Muscle of back (tissue), 3 donors: ENCODE measurements at regions not wholly inside any gene's neighbourhood (a gene's known extent, or its start where the extent isn't known, plus 50 kb on each side); places are given as distances from the start of the nearest gene placed in this dataset.
A peak's percentile ranks its signal among the peaks of the same experiment; 100 is the strongest.
"Not testable (repeated sequence)": the region's sequence is repeated elsewhere in the genome, so short reads cannot be mapped to it uniquely, and the experiment has no call there.

Experiments used
- DNase-seq, 3 donors: peaks; one replicate each; pipeline versions ENCODE4 v3.0.0 to v3.0.0-alpha.2; 2013

- DNase-seq = no peak
These were observed 595.0 kb downstream of the ACTRT1 start for GRCh38 chrX:127457161-127457560.

DNA sequence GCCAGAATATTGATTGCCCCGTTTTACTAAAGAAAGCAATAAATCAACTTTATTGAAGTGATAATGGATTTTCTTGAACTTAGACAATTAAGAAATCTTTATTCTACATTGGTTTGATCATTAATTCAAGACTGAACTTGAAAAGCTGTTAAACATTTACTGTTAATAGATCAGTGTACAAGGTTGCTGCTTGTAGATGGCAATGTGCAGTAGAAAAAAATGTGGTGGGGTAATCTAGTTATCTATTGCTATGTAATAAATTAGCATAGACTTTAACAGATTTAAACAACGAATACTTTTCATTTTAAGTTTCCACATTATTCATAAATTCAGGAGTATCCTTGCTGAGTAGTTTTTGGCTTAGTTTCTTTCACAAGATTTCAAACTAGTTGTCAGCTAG is 612.5 kb downstream of the ACTRT1 start:
- DNase-seq = no peak

DNA sequence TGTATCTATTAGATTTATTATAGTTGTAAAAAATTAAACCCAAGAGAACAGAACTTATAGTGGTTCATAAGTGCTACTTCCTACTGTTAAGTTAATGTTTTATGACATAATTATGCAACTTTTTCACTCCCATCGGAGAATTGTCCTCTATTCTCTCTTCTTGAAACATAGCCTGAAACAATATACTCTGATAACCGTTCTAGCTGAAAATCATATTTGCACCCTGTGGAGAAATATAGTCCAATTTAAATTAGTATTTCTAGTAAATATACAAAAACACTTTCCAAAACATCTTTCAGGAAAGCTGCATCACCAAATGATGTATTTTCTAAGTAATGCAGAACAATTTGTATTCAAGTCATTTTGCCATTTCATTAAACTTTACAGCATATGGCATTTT is 586.4 kb downstream of the PRR32 start:
- DNase-seq = peak in 1 of 3 donors; percentile 9

DNA sequence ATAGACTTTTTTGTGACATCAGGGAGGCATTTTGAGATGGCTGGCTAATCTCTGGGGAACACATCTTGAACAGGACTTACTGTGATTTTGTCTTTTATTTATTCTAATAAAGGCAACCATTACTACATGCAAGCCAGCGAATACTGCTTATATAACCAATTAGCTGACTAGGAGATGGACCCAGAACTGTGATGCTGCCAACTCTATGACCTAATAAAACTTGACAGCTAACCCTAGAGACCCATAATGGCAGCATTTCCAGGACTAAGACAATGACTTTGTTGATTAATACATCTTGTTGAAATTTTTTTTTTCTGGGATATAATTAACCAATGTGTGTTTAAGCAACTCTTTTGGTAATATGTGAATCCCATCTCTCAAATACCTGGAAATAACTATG is 584.6 kb downstream of the PRR32 start:
- DNase-seq = peak in 2 of 3 donors; percentile 11 to 31

DNA sequence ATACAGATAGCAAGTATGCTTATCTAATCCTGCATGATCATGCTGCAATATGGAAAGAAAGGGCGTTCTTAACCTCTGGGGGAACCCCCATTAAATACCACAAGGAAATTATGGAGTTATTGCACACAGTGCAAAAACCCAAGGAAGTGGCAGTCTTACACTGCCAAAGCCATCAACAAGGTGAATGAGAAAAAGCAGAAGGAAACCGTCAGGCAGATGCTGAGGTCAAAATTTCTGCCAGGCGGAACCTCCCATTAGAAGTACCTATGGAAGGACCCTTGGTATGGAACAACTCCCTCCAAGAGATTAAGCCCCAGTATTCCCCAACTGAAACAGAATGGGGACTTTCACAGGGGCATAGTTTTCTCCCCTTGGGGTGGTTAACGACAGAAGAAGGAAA is 580.7 kb downstream of the PRR32 start:
- DNase-seq = not testable (repeated sequence)

GRCh38 chrX:127390316-127390715 is 570.8 kb downstream of the PRR32 start:
- peak in 2 of 3 donors; percentile 15 to 35 for DNase-seq

GRCh38 chrX:127389900-127390299 is 570.4 kb downstream of the PRR32 start:
- no peak for DNase-seq
